Cardiac muscle cell (in vitro differentiated cells and primary cell): ENCODE measurements at regions not wholly inside any gene's neighbourhood (a gene's known extent, or its start where the extent isn't known, plus 50 kb on each side); places are given as distances from the start of the nearest gene placed in this dataset.

Source experiments
- DNase-seq, 2 donors: peaks; one replicate each; pipeline versions ENCODE4 v3.0.0 to v3.0.0-alpha.2; 2010 to 2017; ENCODE audit warnings: low read depth in 1 of 2, low spot score in 1 of 2
- H3K27ac ChIP-seq: fragments of 200-600 bp; sonication (generic); 2 replicates; pipeline ENCODE4 v1.5.1; 2016
- H3K27me3 ChIP-seq: fragments of 200-600 bp; sonication (generic); 2 replicates; pipeline ENCODE4 v1.6.0; 2016; ENCODE audit warnings: control low read depth
- H3K36me3 ChIP-seq: fragments of 200-600 bp; sonication (generic); 2 replicates; pipeline ENCODE4 v1.5.1; 2016; ENCODE audit warnings: control low read depth
- H3K4me1 ChIP-seq: fragments of 200-600 bp; sonication (generic); 2 replicates; pipeline ENCODE4 v1.8.1; 2017; ENCODE audit warnings: low read depth, mild to moderate bottlenecking, mixed run types
- H3K4me3 ChIP-seq: fragments of 200-600 bp; sonication (generic); 2 replicates; pipeline ENCODE4 v1.5.1; 2016; ENCODE audit warnings: mild to moderate bottlenecking
- H3K9me3 ChIP-seq: fragments of 200-600 bp; sonication (generic); 2 replicates; pipeline ENCODE4 v1.5.1; 2017; ENCODE audit warnings: low read depth, mild to moderate bottlenecking, control low read depth
- TF ChIP-seq, protein P1 (sequence below): IDR thresholded peaks from 2 replicates; pipeline ENCODE4 v1.5.1; 2012; ENCODE audit warnings: low read depth, mild to moderate bottlenecking, low read length

DNA sequence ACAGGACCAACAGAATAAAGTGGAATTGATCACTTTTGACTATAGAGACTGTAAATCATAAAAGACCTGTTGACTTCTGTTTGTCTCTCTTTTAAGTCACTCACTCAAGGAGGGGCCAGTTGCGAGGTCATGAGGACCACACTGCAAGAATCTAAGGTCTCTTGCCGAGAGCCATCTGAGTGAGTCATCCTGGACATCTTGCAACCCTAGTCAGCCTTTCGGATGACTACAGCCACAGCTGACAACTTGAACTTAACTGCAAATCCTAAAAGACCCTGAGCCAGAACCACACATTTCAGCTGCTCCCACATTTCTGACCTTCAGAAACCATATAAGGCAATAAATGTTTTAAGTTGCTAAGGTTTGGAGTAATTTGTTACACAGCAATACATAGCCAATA, 129.7 kb upstream of the RAD23B start:
- Histone ChIP-seq H3K9me3 (no peaks in the 10 kb centered on the region), H3K27me3 (no peaks in the 10 kb centered on the region), H3K27ac (no peak overlapping the region), H3K4me3 (no peak overlapping the region), H3K36me3 (no peaks in the 10 kb centered on the region), H3K4me1 (no peaks in the 10 kb centered on the region)
- TF ChIP-seq, protein P1, sequence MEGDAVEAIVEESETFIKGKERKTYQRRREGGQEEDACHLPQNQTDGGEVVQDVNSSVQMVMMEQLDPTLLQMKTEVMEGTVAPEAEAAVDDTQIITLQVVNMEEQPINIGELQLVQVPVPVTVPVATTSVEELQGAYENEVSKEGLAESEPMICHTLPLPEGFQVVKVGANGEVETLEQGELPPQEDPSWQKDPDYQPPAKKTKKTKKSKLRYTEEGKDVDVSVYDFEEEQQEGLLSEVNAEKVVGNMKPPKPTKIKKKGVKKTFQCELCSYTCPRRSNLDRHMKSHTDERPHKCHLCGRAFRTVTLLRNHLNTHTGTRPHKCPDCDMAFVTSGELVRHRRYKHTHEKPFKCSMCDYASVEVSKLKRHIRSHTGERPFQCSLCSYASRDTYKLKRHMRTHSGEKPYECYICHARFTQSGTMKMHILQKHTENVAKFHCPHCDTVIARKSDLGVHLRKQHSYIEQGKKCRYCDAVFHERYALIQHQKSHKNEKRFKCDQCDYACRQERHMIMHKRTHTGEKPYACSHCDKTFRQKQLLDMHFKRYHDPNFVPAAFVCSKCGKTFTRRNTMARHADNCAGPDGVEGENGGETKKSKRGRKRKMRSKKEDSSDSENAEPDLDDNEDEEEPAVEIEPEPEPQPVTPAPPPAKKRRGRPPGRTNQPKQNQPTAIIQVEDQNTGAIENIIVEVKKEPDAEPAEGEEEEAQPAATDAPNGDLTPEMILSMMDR = no peak
- DNase-seq = peak in 1 of 2 donors; percentile 40

DNA sequence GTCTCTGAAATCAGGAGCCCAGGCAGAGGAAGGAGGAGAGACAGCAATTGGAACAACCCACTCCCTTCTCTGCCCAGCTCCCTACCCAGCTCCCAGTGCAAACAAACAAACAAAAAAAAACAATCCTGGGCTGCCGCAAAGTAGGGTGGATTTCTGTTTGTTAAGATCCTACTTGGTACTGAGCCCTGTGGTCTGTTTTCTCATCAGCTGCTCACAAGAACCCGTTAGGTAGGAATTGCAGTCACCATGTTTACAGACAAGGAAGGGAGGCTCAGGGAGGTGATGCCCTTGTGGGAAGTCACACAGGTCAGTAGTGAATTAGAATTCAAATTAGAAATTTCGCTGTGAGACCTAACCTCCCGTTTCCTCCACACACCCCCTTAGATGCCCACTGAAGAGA, 128.8 kb upstream of the RAD23B start:
- no peak for DNase-seq

DNA sequence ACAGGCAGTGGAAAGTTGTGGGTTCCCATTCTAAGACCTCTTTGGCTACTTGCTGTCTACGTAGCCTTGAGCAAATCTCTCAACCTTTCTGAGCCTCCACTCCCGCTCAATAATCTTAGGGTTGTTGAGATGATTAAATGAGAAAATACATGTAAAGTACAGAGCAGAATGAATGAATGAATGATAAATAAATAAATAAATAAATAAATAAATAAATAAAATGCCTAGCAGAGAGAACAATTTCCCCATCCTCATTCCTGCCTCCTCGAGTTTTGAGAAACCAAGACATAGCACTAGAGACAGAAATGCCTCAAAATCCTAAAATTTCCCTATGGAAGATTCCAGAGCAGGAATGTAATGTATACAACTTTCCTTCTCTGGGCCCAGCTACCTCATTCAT, 128.3 kb upstream of the RAD23B start:
- Histone ChIP-seq H3K9me3 (no peaks in the 10 kb centered on the region), H3K27me3 (no peaks in the 10 kb centered on the region), H3K36me3 (no peaks in the 10 kb centered on the region), H3K27ac (no peak overlapping the region), H3K4me1 (no peaks in the 10 kb centered on the region), H3K4me3 (no peak overlapping the region)
- no peak for DNase-seq
- TF ChIP-seq, protein P1 = no peak

More for the DNA sequence above, 128.8 kb upstream of the RAD23B start:
- TF ChIP-seq, protein P1 = no peak
- Histone ChIP-seq H3K27me3 (no peaks in the 10 kb centered on the region), H3K4me1 (no peaks in the 10 kb centered on the region), H3K27ac (no peak overlapping the region), H3K9me3 (no peaks in the 10 kb centered on the region), H3K36me3 (no peaks in the 10 kb centered on the region), H3K4me3 (no peak overlapping the region)

DNA sequence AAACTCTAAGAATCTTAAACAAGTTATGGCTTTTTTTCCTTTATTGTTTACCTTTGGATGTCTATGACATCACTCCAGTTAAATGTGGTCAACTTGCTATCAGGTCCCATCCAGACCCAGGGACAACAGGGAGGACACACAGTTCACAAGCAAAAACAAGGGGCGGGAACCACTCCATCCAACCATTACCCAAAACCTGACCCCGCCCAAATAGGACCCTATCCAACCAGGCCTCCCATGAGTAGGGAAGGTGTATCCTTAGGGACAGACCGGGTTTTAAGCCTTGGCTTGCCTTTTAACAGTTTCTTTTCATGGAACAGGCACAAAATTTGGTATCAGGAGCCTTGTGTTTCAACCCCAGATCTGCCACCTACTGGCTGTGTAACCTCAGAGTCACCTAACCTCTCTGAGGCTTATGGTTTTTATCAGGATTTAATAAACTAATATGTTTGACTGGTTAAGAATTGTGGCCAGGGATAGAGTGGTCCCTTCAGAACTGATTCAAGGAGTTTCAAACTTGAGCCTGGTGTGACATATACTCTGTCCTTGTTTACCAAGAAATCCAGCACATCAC, 127.7 kb upstream of the RAD23B start:
- no peak overlapping the region for H3K4me3 ChIP-seq
- no peak overlapping the region for H3K27ac ChIP-seq
- H3K36me3 ChIP-seq = no peaks in the 10 kb centered on the region
- no peaks in the 10 kb centered on the region for H3K27me3 ChIP-seq
- TF ChIP-seq, protein P1 = peak; percentile 33
- DNase-seq = no peak
- H3K9me3 ChIP-seq = no peaks in the 10 kb centered on the region
- H3K4me1 ChIP-seq = no peaks in the 10 kb centered on the region

DNA sequence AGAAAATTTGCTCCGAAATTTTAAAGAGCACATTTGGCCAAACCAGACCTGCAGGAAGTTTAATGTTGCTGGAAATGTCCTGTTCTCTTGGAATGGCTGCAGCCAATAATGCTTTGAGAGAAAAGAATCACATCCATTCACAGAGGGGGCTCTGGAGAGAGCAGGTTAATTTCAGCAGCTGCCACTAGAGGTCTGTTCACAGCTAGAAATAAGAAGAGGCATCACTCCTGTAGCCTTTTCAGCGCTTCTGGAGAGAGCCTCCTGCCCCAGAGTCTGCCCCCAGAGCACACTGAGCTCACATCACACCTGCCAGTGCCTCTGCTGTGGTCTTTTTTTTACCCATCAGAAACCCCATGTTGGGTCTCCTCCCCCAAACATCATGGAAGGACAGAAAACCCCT, 124.8 kb upstream of the RAD23B start:
- H3K4me3 ChIP-seq = no peak overlapping the region
- no peaks in the 10 kb centered on the region for H3K27me3 ChIP-seq
- TF ChIP-seq, protein P1 = peak; percentile 61
- peak; percentile 60 to 71 for DNase-seq
- H3K4me1 ChIP-seq = no peaks in the 10 kb centered on the region
- no peaks in the 10 kb centered on the region for H3K36me3 ChIP-seq
- no peaks in the 10 kb centered on the region for H3K9me3 ChIP-seq
- H3K27ac ChIP-seq = no peak overlapping the region

DNA sequence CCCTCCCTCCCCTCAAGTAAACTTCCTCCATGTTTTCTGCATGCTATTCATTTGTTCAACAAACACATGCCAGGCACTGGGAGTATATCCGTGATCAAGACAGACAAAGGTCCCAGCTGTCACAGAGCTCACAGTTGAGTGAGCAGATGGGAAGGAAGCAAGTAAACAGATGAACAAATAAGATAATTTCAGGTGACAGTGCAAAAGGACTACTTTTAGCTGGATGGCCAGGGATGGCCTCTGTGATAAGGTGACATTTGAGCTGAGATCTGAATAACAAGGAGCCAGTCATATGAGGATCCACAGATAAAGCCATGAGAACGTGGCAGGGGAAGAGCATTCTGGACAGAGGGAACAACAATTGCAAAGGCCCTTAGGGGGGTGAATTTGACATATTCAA, 121.7 kb upstream of the RAD23B start:
- H3K4me1 ChIP-seq = no peaks in the 10 kb centered on the region
- no peak overlapping the region for H3K4me3 ChIP-seq
- H3K27me3 ChIP-seq = no peaks in the 10 kb centered on the region
- H3K9me3 ChIP-seq = no peaks in the 10 kb centered on the region
- H3K27ac ChIP-seq = no peak overlapping the region
- no peak for DNase-seq
- TF ChIP-seq, protein P1 = no peak
- no peaks in the 10 kb centered on the region for H3K36me3 ChIP-seq
